ENCODE measurements at regions not wholly inside any gene's neighbourhood (a gene's known extent, or its start where the extent isn't known, plus 50 kb on each side); places are given as distances from the start of the nearest gene placed in this dataset.

- no peak for DNase-seq
These were observed 1048.4 kb downstream of the MAT2B start for GRCh38 chr5:164553851-164554250.

GRCh38 chr5:164555809-164556208, 1050.4 kb downstream of the MAT2B start:
- no peak for DNase-seq

GRCh38 chr5:164560216-164560615, 1054.8 kb downstream of the MAT2B start:
- no peak for DNase-seq

DNA sequence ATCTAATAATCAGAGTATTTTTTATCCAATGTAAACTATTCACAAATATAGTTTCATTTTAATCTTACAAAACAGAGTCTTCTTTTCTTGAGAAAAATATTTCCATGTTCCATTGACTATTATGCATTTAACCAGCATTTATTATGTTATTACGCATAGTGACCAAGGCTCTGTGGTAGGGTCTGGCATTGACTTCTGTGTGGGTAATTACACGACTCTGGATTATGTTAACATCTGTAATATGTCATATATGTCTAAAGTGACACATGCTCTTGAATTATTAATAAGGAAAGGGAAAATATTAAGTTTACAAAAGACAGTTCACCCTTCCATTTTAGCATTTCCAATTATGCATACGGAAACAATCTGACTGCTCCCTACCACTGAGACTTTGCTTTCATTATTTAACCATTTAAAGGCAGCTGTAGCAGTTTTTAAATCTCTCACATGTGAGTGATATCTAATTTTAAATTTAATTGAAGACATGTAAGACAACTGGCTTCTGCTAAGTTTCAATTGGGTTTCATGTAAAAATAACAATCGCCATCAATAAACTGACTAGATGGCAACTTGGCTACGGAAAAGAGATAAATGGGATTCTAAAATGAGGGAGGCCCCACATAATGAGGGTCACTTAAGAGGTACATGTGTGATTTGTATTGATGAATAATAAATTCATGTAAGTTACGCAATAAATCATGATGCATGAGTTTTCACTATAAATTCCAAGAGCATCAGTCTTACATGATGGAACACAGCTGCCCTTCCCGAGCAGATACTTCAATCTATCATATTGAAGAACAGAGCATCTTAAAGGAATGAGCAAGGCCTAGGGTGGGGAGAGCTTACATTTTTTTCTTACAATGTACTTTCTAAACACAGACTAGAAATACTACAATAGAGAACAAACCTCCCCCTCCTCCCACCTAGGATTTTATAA, 1056.8 kb downstream of the MAT2B start:
- DNase-seq, result no peak

DNA sequence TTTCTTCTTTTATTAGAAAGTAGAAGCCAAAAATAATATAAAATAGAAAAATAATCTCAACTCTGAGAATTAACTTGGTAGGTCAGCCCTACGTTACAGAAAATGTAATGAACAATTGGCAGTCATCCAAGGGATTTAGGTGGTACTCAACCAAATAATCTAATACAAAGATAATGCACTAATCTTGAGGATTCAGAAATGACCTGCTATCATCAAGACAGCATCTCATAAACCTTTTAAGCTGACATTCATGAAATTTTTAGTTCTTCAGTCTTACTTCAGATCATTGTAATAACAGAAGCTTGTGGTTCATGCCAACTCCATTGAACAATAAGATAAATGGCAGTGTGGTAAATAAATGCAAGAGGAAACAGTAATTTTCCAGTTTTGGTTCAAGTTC, 1058.0 kb downstream of the MAT2B start:
- DNase-seq, result no peak

GRCh38 chr5:164573397-164573796, 1068.0 kb downstream of the MAT2B start:
- DNase-seq, result no peak

GRCh38 chr5:164577201-164577600, 1071.8 kb downstream of the MAT2B start:
- DNase-seq, result no peak

- DNase-seq, result no peak
These were observed 1072.3 kb downstream of the MAT2B start for GRCh38 chr5:164577742-164578141.

DNA sequence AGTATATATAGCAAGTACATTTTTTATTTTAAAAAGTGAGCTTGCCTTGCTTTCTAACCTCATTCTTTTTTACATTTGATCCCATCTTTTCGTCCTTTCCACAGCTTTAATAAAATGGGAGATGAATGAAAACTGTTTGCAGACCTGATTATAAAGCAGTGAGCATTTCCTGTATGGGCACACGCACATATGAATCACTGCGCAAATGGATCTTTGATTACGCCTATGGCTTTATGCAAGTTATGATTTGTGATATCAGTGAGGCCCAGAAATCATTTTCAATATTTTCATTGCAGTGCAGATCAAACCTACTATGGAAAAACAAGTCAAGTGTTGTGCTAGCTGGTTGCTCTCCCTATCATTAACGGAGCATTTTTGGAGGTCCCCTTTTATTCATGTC, 1073.0 kb downstream of the MAT2B start:
- no peak for DNase-seq

DNA sequence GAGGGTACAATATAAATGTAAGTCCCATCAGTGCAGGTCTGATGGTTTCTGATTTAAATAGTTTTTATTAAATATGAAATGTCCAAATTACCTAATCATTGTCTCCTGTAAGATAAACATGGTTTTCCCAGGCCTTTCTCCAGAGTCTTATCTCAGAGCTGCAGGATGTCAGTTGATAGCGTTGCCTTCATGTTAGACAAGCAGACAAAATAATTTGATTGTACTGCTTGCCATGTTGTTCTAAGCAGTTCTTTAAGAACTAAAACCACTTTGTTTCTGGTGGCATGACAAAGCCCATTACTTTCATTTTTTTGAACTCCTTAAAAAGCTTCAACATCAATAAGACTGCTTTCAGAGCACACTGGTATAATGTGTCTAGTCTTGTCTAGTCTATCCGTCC, 1073.5 kb downstream of the MAT2B start:
- no peak for DNase-seq

DNA sequence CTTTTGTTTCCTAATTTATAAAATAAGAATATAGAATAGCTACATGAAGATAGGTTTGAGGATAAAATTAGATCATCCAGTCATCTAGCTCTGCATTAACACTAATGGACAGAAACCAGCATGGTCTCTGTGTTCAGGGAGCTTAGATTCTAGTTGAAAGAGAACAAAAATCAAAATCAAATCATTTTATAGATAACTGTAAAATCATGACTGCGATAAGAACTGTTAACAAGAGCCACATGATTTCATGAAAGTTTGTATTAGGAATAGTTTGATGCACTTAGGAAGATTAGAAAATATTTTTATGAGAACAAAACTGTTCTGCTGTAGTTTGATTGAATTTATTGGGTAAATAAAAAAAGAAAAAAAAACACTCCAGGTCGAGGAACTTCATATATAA, 1074.7 kb downstream of the MAT2B start:
- no peak for DNase-seq

- no peak for DNase-seq
These were observed 1076.5 kb downstream of the MAT2B start for GRCh38 chr5:164581889-164582288.

- DNase-seq, result no peak
These were observed 1088.6 kb downstream of the MAT2B start for GRCh38 chr5:164593982-164594381.

DNA sequence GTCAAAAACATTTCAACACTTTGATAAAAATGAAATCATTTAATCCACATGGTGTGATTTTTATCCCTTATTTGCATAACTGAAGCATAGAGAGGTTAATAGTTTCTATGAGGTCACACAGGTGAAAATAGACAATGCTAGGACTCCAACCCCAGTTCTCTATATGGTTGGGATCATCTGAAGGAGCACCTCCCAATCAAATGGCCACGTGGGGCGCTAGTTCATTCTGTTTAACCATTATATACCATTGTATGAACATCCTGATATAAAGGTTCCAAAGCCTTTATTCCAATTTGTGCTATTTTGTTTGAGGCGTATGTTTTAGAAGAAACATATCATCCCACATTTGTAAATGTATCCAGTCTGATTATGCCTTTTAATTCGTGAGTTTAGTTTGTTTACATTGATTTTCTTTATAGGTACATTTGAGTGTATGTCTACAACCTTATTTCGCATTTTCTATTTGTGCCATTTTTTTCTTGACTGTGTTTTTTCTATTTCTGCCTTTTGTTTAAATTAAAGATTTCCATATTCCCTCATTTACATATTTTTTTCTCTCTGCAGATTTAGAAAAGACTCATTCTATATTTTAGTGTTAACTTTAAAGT, 1092.0 kb downstream of the MAT2B start:
- DNase-seq, result no peak

GRCh38 chr5:164600274-164600673, 1094.9 kb downstream of the MAT2B start:
- DNase-seq, result no peak

DNA sequence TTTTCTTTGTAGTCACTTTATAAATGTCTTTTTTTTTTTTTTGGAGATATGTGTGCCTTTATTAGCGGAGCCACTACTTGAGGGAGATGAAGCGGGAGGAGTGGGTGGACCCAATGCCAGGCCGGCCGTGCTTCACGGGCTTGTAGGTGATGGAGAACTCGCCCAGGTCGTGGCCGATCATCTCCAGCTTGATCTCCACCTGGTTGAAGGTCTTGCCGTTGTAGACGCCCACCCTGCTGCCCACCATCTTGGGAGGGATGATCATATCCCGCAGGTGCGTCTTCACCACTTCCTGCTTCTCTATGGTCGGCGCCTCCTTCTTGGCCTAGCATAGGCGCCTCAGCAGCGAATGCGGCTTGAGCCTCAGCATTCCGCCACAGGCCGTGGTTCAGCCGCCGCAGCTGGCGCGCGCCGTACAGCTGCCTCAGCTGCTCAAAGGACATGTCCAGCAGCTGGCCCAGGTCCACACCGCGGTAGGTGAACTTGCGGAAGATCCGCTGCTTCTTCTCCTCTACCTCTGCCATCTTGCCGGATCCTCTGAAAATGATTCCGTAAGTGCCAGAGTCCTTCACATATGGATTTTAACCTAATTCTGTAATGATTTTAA, 1095.6 kb downstream of the MAT2B start:
- no peak for DNase-seq

DNA sequence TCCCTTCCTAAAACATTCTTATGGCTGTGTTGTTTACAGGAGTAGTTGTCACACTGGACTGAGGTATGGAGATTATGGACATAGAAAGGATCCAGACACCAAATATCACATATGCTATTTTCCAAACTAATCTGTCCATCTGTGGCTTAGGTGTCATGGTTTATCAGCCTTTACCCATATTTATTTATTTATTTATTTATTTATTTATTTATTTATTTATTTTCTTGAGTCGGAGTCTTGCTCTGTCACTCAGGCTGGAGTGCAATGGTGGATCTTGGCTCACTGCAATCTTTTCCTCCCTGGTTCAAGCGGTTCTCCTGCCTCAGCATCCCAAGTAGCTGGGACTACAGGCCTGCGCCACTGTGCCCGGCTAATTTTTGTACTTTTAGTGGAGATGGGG, 1103.1 kb downstream of the MAT2B start:
- no peak for DNase-seq

GRCh38 chr5:164610374-164610773, 1105.0 kb downstream of the MAT2B start:
- no peak for DNase-seq

DNA sequence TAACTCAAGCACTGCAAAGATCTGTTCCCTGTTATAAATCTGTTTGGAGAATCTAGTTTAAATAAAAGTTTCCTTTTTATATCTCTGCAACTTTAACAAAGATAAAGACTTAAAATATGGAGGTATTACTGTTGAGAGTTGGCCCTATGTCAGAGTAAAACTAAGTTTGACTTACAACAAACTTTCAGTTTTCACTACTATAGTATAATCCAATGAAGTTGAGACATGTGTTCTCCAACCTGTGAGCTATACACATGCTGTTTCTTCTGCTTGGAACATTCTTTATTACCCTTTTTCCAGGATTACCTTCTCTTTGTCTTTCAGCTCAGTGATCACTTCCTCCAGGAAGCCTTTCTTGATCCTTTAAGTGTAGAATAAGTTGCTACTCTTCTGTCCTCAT, 1109.3 kb downstream of the MAT2B start:
- no peak for DNase-seq

DNA sequence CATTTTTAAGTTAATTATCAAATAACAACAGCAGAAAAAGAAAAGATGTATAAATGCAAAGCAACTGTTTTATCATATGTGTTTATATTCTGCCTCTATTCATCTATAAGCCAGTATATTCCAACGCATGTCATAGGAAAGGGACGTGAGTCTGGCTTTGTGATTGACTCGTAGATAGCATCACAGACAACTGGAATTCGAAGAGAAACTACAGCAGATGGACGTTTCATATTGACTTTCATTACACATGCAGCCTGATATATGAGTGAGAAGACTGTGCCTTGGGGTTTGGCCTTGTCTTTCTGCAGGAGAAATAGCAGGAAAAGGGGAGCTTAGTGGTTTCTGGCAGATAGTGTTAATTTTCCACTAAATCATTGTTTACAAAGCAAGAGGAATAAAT, 1111.9 kb downstream of the MAT2B start:
- no peak for DNase-seq

GRCh38 chr5:164627021-164627420, 1121.6 kb downstream of the MAT2B start:
- no peak for DNase-seq

- DNase-seq, result no peak
These were observed 1131.0 kb downstream of the MAT2B start for GRCh38 chr5:164636456-164636855.

GRCh38 chr5:164637931-164638521, 1132.6 kb downstream of the MAT2B start:
- no peak for DNase-seq

DNA sequence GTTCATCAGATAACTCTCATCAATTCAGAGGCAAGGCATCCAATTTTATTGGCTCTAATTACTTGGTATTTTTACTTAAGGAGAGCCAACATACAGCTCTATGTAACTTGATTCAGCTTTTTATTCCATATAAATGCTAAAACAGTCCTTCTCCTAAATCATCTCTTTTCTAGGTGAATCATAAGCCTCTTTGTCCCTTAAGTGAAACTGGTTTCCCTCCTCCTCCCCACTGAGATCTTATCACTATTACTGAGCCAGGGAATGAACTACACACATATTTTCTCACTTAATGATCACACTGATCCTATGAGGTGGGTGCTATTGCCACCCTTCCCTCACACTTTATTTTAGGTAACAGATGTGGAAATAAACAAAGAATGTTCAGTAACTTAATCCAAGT, 1143.8 kb downstream of the MAT2B start:
- no peak for DNase-seq

Data from CD4-positive, alpha-beta T cell treated with Interleukin-4 for 4 hours (primary cell).